SW 1271 (cell line): ENCODE measurements at regions not wholly inside any gene's neighbourhood (a gene's known extent, or its start where the extent isn't known, plus 50 kb on each side); places are given as distances from the start of the nearest gene placed in this dataset.

Experiments
- DNase-seq, 2 experiments: peaks; one replicate each; lab custom pipeline; 2025; lab: John Stamatoyannopoulos, UW

DNA sequence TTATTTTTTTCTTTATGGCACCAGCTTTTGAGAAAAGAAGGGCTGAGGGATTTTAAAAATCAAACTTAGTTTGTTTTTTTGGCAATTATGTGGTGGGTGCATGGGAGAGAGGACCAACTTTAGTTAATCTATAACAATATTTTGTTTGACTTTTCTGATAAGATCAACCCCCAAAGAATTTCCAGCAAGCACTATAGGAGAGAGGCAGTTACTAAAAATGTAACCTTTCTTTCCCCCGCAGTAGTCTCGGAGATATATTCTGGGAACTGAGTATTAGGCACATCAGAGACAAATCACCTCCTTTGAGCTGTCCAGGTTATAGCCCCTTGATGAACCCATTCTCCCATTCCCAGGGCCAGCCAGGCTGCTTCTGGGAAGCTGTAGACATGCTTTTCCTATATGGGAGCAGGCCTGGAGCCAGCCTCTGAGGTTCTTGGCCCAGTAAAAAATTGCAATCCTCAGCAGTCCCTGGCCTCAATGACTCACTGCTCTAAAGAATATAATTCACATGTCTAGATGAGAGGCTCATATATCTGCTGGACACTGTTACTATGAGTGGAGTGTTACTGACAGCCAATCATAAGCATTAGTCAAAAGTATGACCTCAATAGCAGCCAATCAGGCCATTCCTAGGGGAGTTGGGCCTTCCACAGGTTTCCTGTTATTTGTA, 138.3 kb upstream of the AGBL1 start:
- DNase-seq: no peak

- no peak for DNase-seq
Measured at GRCh38 chr15:85942632-85943031, 137.0 kb upstream of the AGBL1 start.

GRCh38 chr15:85943151-85943550, 136.5 kb upstream of the AGBL1 start:
- DNase-seq: no peak

DNA sequence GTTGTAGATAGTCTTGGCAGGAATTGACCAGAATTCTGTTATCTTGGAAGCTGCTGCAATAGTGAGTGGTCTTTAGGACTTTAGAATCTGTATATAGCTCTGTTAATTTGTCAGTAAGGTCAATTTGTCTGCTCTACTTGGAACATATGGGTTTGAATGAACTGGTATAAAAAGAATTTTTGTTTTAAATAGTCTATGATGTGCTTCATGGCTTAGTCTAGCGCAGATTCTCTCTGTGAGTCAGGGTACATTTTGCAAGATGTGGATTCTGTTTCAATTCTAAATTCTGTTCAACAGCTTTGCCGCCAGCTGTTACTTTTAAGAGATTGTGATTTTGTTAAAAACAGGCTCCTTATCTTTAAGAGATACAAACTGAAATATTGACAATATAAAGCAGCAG, 135.9 kb upstream of the AGBL1 start:
- no peak for DNase-seq

- no peak for DNase-seq
Measured at GRCh38 chr15:85947021-85947420, 132.7 kb upstream of the AGBL1 start.

DNA sequence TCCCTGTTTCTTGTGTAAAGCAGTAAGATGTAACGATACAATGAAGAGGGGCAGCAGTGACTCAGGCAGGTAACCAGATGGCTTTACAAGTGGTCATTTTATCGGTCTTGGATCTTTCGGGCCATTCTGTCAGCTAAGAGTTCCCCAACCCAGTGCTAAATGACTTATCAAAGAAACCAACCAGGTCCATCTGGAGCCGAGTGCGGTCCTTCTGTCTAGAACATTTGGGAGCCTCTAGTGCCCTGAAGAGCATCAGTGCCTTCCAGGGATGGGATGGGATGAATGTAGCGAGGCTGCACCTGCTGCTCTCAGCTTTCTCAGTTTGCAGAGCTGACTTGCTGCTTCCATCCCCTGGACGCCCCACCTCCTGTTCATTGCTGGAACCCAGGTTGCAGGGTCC, 131.7 kb upstream of the AGBL1 start:
- no peak for DNase-seq

GRCh38 chr15:85950101-85950500, 129.6 kb upstream of the AGBL1 start:
- no peak for DNase-seq

DNA sequence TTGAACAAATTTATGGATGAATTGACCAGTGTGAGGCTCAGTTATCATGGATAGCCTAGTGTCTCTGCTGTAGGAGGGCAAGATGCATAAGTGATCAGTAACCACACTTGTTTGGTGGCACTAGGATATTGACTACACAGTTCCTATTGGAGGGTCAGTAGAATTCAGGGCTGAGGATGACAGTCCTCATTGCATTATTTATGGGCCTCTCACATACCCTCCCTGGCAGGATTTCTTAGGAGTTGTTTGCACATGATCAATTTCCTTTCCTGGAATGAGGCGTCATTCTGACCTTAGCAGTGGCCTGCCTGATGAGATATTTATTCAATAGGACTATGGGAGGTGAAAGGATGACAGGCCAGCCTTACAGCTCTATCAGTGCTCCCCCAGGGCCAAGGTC, 125.1 kb upstream of the AGBL1 start:
- DNase-seq: no peak

GRCh38 chr15:85955501-85956391, 123.9 kb upstream of the AGBL1 start:
- DNase-seq: no peak

- DNase-seq: no peak
Measured at GRCh38 chr15:85956532-85957275, 123.0 kb upstream of the AGBL1 start.

- DNase-seq: no peak
Measured at GRCh38 chr15:85959611-85960010, 120.1 kb upstream of the AGBL1 start.

DNA sequence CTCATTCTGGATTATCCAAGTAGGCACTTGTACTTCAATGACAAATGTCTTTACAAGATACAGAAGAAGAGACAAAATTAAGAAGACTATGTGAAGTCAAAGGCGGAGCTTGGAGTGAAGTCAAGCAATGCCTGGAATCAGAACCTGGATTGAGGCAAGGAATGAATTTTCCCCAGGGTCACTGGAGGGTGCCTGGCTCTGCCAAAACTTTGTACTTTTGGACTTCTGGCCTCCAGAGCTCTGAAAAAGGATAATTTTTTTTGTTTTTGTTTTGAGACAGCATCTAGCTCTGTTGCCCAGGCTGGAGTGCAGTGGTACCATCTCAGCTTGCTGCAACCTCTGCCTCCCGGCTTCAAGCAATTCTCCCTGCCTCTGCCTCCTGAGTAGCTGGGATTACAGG, 119.3 kb upstream of the AGBL1 start:
- DNase-seq: no peak

- DNase-seq: no peak
Measured at GRCh38 chr15:85961821-85962220, 117.8 kb upstream of the AGBL1 start.

DNA sequence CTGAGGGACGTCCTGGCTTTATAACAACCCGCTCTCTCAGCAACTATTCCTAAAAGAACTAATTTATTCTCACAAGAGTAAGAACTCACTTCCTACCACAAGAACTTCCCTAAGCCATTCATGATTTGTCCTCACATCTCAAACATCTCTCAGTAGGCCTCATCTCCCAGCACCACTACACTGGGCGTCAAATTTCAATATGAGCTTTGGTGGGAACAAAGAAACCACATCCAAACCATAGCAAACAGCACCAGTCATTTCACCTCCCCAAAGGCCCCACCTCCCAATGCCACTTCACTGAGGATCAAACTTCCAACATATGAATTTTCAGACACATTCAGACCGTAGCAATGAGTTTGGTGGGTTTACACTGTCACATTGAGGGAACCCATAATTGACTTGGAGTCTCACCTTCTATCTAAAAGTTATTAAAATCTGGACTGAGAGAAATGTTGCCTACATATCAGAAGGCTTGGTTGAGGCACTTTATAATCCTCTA, 116.4 kb upstream of the AGBL1 start:
- DNase-seq: no peak

DNA sequence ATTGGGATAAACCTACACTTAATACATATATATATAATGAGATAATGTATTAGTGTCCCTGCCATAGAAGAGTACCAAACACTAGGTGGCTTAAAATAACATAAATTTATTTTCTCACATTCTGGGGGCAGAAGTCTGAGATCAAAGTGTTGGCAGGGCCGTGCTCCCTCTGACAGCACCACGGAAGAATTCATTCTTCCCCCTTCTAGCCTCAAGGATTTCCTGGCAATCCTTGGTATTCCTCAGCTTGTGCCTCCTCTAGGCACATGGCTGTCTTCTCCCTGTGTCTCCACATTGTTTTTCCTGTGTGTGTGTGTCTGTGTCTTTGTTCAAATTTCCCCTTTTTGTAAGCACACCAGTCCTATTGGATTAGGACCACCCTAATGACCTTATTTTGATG, 115.2 kb upstream of the AGBL1 start:
- no peak for DNase-seq

- no peak for DNase-seq
Measured at GRCh38 chr15:85967553-85967952, 112.1 kb upstream of the AGBL1 start.

GRCh38 chr15:85972805-85973540, 106.7 kb upstream of the AGBL1 start:
- DNase-seq: no peak

GRCh38 chr15:85973584-85974347, 105.9 kb upstream of the AGBL1 start:
- no peak for DNase-seq

DNA sequence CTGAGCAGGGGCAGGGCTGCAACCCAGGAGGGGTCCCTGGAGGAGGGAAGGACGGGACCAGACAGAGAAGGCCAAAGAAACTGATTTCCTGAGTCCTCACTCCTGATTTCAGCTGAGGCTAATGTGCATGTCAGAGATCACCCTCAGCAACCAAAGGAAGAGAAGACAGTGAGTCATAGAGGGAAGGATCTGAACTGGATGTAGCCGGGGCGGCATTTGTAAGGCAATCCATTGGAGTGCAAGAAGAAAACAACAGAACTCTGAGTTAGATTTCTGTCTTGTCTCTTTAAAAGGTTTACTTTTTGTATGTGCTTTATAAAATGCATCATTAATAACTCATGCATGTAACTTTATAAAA, 105.3 kb upstream of the AGBL1 start:
- DNase-seq: no peak

DNA sequence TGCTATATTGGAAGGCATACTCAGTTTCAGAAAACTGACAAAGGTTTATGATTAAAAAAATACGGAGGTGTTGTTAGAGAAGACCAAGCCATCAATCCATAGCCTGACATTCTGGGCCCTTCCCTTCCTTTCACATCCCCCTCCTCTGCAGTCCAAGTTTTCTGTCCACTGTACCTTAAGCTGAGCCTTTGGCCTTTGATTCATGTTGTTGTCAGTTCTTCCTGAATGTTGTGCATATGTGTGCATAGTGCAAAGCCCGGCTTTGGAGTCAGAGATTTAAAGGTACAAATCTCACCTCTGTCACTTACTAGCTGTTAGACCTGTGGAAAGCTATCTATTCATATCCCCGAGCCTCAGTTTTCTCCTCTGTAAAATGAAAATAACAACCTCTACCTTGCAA, 104.9 kb upstream of the AGBL1 start:
- DNase-seq: no peak

GRCh38 chr15:85976102-85976501, 103.6 kb upstream of the AGBL1 start:
- DNase-seq: no peak
